ENCODE measurements at regions not wholly inside any gene's neighbourhood (a gene's known extent, or its start where the extent isn't known, plus 50 kb on each side); places are given as distances from the start of the nearest gene placed in this dataset.

DNA sequence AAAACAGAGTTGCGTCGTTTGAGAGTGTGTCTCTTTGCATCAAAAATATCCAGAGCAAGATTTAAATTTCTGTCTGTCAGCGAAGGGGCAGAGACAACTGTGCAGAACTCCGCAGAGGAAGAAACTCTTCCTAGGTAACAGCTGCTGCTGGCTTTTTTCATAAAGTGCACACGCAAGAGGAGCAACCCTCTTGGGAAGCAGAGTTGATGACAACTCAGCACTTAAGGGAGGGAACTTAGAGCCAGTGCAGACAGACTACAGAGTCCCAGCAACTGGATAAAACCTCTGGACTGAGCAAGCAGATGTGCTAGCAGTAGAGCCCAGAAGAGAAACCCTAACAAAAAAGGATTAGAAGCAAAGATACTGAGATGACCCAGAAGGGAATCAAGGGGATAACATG lies 337.1 kb downstream of the PCNX1 start:
- TF ChIP-seq, protein P1, sequence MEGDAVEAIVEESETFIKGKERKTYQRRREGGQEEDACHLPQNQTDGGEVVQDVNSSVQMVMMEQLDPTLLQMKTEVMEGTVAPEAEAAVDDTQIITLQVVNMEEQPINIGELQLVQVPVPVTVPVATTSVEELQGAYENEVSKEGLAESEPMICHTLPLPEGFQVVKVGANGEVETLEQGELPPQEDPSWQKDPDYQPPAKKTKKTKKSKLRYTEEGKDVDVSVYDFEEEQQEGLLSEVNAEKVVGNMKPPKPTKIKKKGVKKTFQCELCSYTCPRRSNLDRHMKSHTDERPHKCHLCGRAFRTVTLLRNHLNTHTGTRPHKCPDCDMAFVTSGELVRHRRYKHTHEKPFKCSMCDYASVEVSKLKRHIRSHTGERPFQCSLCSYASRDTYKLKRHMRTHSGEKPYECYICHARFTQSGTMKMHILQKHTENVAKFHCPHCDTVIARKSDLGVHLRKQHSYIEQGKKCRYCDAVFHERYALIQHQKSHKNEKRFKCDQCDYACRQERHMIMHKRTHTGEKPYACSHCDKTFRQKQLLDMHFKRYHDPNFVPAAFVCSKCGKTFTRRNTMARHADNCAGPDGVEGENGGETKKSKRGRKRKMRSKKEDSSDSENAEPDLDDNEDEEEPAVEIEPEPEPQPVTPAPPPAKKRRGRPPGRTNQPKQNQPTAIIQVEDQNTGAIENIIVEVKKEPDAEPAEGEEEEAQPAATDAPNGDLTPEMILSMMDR (IDR thresholded peaks at IDR 0.05) = no peak
- no peak for TF ChIP-seq POLR2AphosphoS5 (IDR thresholded peaks at IDR 0.05)

Measured in prostate gland (tissue), 2 donors.